GM23338 (cell line): ENCODE measurements at regions not wholly inside any gene's neighbourhood (a gene's known extent, or its start where the extent isn't known, plus 50 kb on each side); places are given as distances from the start of the nearest gene placed in this dataset.

Experiments used
- CREB1 ChIP-seq: fragments of 250-450 bp; sonication (Bioruptor Pico); IDR thresholded peaks from 2 replicates; pipeline ENCODE4 v1.5.0; 2020; ENCODE audit warnings: low read depth, mild to moderate bottlenecking, moderate library complexity
- CTCF ChIP-seq, 2 experiments: fragments of 200-600 bp in 1 of 2; sonication (generic) in 1 of 2; conservative IDR thresholded peaks; 2 replicates each; pipeline versions ENCODE4 v1.5.1 to v1.6.1; 2016 to 2017; ENCODE audit warnings: antibody characterized with exemption in 2 of 2, low read depth in 2 of 2, mild to moderate bottlenecking in 2 of 2, moderate library complexity in 1 of 2
- EZH2 ChIP-seq: fragments of 200-600 bp; sonication (generic); IDR thresholded peaks from one replicate; pipeline ENCODE4 v1.8.0; 2017; ENCODE audit warnings: antibody characterized with exemption, mild to moderate bottlenecking, low read depth; ENCODE audit not compliant: unreplicated experiment
- EZH2phosphoT487 ChIP-seq: fragments of 200-600 bp; sonication (generic); IDR thresholded peaks from one replicate; pipeline ENCODE4 v1.8.1; 2018; ENCODE audit warnings: antibody characterized with exemption; ENCODE audit not compliant: unreplicated experiment
- JUNB ChIP-seq: IDR thresholded peaks from one replicate; pipeline ENCODE4 v1.6.1; 2016; ENCODE audit warnings: antibody characterized with exemption; ENCODE audit not compliant: unreplicated experiment
- NANOG ChIP-seq: IDR thresholded peaks from 2 replicates; pipeline ENCODE4 v1.6.1; 2016; ENCODE audit warnings: antibody characterized with exemption, borderline replicate concordance
- POLR2AphosphoS5 ChIP-seq: IDR thresholded peaks from 2 replicates; pipeline ENCODE4 v1.6.1; 2016; ENCODE audit warnings: antibody characterized with exemption, low read depth
- REST ChIP-seq: IDR thresholded peaks from one replicate; pipeline ENCODE4 v1.6.1; 2018; ENCODE audit warnings: antibody characterized with exemption; ENCODE audit not compliant: unreplicated experiment
- STAT1 ChIP-seq: IDR thresholded peaks from one replicate; pipeline ENCODE4 v1.6.1; 2016; ENCODE audit warnings: antibody characterized with exemption; ENCODE audit not compliant: unreplicated experiment
- ZNF114 ChIP-seq: fragments of 250-450 bp; sonication (Bioruptor Pico); IDR thresholded peaks from 2 replicates; pipeline ENCODE4 v1.5.0; 2020; ENCODE audit warnings: mild to moderate bottlenecking, moderate library complexity
- ZNF331 ChIP-seq: fragments of 250-450 bp; sonication (Bioruptor Pico); IDR thresholded peaks from 2 replicates; pipeline ENCODE4 v1.5.0; 2020; ENCODE audit warnings: low read depth, mild to moderate bottlenecking, moderate library complexity
- ZNF462 ChIP-seq: fragments of 250-450 bp; sonication (Bioruptor Pico); IDR thresholded peaks from 2 replicates; pipeline ENCODE4 v1.5.0; 2020; ENCODE audit warnings: mild to moderate bottlenecking, moderate library complexity
- TF ChIP-seq, protein P1 (sequence below): IDR thresholded peaks from 2 replicates; pipeline ENCODE4 v1.6.1; 2016; ENCODE audit warnings: antibody characterized with exemption

DNA sequence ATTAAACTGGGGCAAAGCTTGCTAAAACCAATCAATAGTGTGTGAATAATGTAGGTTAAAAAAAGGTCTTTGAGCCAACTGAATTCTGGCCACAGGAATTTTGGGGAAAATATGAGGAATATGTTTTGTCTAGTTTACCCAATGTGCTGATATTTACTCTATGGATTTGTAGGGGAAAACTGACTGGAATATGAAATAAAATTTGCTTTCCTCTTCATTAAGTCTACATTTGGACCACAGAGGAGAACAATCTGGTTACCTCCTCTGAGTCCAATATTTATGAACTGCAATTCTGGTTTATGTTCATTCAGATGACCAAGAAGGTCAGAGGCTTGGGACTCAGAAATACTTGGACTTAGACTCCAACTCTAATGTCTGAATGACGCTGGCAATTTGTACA, 1042.2 kb upstream of the CNTNAP5 start:
- TF ChIP-seq CTCF (conservative IDR thresholded peaks at IDR 0.05; ENCODE audit: low read depth in 2 of 2) = no peak
- no peak for TF ChIP-seq NANOG
- TF ChIP-seq POLR2AphosphoS5 = no peak
- TF ChIP-seq EZH2 = no peak
- TF ChIP-seq REST = no peak
- TF ChIP-seq EZH2phosphoT487 = no peak
- TF ChIP-seq, protein P1, sequence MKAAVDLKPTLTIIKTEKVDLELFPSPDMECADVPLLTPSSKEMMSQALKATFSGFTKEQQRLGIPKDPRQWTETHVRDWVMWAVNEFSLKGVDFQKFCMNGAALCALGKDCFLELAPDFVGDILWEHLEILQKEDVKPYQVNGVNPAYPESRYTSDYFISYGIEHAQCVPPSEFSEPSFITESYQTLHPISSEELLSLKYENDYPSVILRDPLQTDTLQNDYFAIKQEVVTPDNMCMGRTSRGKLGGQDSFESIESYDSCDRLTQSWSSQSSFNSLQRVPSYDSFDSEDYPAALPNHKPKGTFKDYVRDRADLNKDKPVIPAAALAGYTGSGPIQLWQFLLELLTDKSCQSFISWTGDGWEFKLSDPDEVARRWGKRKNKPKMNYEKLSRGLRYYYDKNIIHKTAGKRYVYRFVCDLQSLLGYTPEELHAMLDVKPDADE = no peak
- no peak for TF ChIP-seq CREB1 (CRISPR knock-in tag)
- TF ChIP-seq STAT1 = no peak
- TF ChIP-seq JUNB = no peak
- no peak for TF ChIP-seq ZNF462 (CRISPR knock-in tag)
- TF ChIP-seq ZNF331 = no peak
- no peak for TF ChIP-seq ZNF114 (CRISPR knock-in tag)
